Peyer's patch (tissue), 4 donors: ENCODE measurements at regions not wholly inside any gene's neighbourhood (a gene's known extent, or its start where the extent isn't known, plus 50 kb on each side); places are given as distances from the start of the nearest gene placed in this dataset.

ENCODE experiments used
- CTCF ChIP-seq, 6 experiments: fragments of 450-650 bp in 4 of 6; fragments of 200-600 bp in 2 of 6; sonication (generic) in 1 of 6; IDR thresholded peaks; one replicate each; pipeline ENCODE4 v1.5.1; 2017 to 2019; ENCODE audit warnings: antibody characterized with exemption in 6 of 6, mild to moderate bottlenecking in 3 of 6, moderate library complexity in 1 of 6
- POLR2A ChIP-seq, 2 donors: fragments of 450-650 bp; IDR thresholded peaks; one replicate each; pipeline ENCODE4 v1.5.1; 2017; ENCODE audit warnings: antibody characterized with exemption in 2 of 2, mild to moderate bottlenecking in 2 of 2, moderate library complexity in 2 of 2

DNA sequence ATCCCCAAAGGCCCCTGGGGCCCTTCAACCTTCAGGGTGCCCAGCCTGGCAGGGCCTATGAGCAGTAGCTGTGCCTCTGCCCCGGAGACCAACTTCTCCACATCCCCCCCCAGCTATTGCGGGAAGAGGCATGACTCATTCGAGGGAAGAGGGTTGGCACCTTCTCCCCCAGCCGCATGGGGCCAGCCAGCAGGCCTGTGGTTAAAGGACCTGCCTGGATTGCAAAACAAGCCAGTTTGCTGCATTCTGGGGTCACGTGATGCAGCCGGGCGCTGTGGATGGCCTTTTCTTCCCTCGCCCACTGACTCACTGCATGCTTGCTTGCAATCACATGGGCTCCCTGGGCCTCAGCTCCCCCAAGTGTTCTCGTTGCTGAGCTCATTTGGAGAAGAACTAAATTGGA is 182.5 kb downstream of the MAFB start:
- no peak for TF ChIP-seq CTCF (IDR thresholded peaks at IDR 0.05)
- no peak for TF ChIP-seq POLR2A (IDR thresholded peaks at IDR 0.05)
